GM12891 (cell line): ENCODE measurements at regions not wholly inside any gene's neighbourhood (a gene's known extent, or its start where the extent isn't known, plus 50 kb on each side); places are given as distances from the start of the nearest gene placed in this dataset.

Experiments used
- POLR2A ChIP-seq: IDR thresholded peaks from 2 replicates; pipeline ENCODE4 v1.6.1; 2011; ENCODE audit warnings: low read depth, low read length, control low read depth
- TAF1 ChIP-seq: IDR thresholded peaks from 2 replicates; pipeline ENCODE4 v1.6.1; 2011; ENCODE audit warnings: low read depth, low read length, control low read depth

- TF ChIP-seq TAF1, result no peak
- no peak for TF ChIP-seq POLR2A
These were observed 819.9 kb downstream of the BCL11A start for GRCh38 chr2:59733567-59733930.
